H1 (cell line): ENCODE measurements at regions not wholly inside any gene's neighbourhood (a gene's known extent, or its start where the extent isn't known, plus 50 kb on each side); places are given as distances from the start of the nearest gene placed in this dataset.
A peak's percentile ranks its signal among the peaks of the same experiment; 100 is the strongest.

ENCODE experiments used
- CTCF ChIA-PET: fragments of 300-600 bp; sonication (Branson Sonifier 250); formaldehyde crosslinking; loops from one replicate; lab custom pipeline; 2021; ENCODE audit not compliant: partially characterized antibody; lab: Charles Lee
- POLR2A ChIA-PET: fragments of 300-600 bp; sonication (Branson Sonifier 250); formaldehyde crosslinking; loops from one replicate; lab custom pipeline; 2021; ENCODE audit warnings: inconsistent platforms; ENCODE audit not compliant: partially characterized antibody; lab: Charles Lee
- DNase-seq, 2 experiments: peaks; one replicate each; pipeline versions ENCODE4 v3.0.0 to v3.0.0-alpha.2; 2010 to 2022; ENCODE audit warnings: low spot score in 2 of 2, low read depth in 1 of 2, mixed read lengths in 1 of 2
- FAIRE-seq: peaks from 2 replicates; lab custom pipeline; 2011; peaks lifted over from hg19 to GRCh38; lab: Jason Lieb, UNC
- H2AFZ ChIP-seq: 2 replicates; pipeline ENCODE4 v1.8.1; 2012; ENCODE audit warnings: low read length, inconsistent platforms
- H2AK5ac ChIP-seq: 2 replicates; pipeline ENCODE4 v1.6.1; 2013; ENCODE audit warnings: low read depth, low read length
- H2BK120ac ChIP-seq: replicated peaks from 2 replicates; pipeline ENCODE3; 2013; ENCODE audit warnings: low read depth, low read length, inconsistent platforms
- H2BK12ac ChIP-seq: 2 replicates; pipeline ENCODE4 v1.6.1; 2013; ENCODE audit warnings: low read depth, low read length
- H2BK15ac ChIP-seq: 2 replicates; pipeline ENCODE4 v1.6.1; 2013; ENCODE audit warnings: low read length
- H2BK20ac ChIP-seq: 2 replicates; pipeline ENCODE4 v1.6.1; 2013; ENCODE audit warnings: low read length
- H2BK5ac ChIP-seq: 2 replicates; pipeline ENCODE4 v1.6.1; 2013; ENCODE audit warnings: low read depth, low read length
- H3K14ac ChIP-seq: 2 replicates; pipeline ENCODE4 v1.6.1; 2013; ENCODE audit warnings: inconsistent platforms; ENCODE audit not compliant: insufficient read length
- H3K18ac ChIP-seq: 2 replicates; pipeline ENCODE4 v1.6.1; 2013; ENCODE audit warnings: low read length; ENCODE audit errors: extremely low read depth
- H3K23ac ChIP-seq: 2 replicates; pipeline ENCODE4 v1.6.1; 2013; ENCODE audit warnings: inconsistent platforms; ENCODE audit not compliant: insufficient read length
- H3K23me2 ChIP-seq: 2 replicates; pipeline ENCODE4 v1.6.1; 2013; ENCODE audit warnings: low read depth, low read length
- H3K27ac ChIP-seq: 2 replicates; pipeline ENCODE4 v1.6.1; 2011; ENCODE audit warnings: low read depth, low read length, inconsistent platforms
- H3K27me3 ChIP-seq, 4 experiments: replicated peaks in 1 of 4; 1 replicate in 1 of 4; 2 replicates in 3 of 4; pipeline versions ENCODE4 v1.6.1 to v1.8.1; 2011 to 2013; ENCODE audit warnings: low read length in 3 of 4, mild to moderate bottlenecking in 3 of 4, inconsistent platforms in 2 of 4, mixed read lengths in 2 of 4, moderate library complexity in 1 of 4; ENCODE audit not compliant: control insufficient read depth in 3 of 4, insufficient read depth in 3 of 4; ENCODE audit errors: extremely low read depth in 1 of 4
- H3K36me3 ChIP-seq, 4 experiments: 2 replicates each; pipeline versions ENCODE4 v1.6.1 to v1.8.1; 2011 to 2013; ENCODE audit warnings: mild to moderate bottlenecking in 4 of 4, low read length in 3 of 4, moderate library complexity in 2 of 4, control low read depth in 1 of 4, inconsistent platforms in 1 of 4; ENCODE audit not compliant: insufficient read depth in 4 of 4, control insufficient read depth in 2 of 4
- H3K4ac ChIP-seq: replicated peaks from 2 replicates; pipeline ENCODE3; 2013; ENCODE audit warnings: low read length, low read depth, mixed read lengths, inconsistent platforms; ENCODE audit not compliant: insufficient read length
- H3K4me1 ChIP-seq, 4 experiments: replicated peaks in 1 of 4; 1 replicate in 1 of 4; 2 replicates in 3 of 4; pipeline versions ENCODE4 v1.6.1 to v1.8.1; 2011 to 2013; ENCODE audit warnings: low read length in 3 of 4, inconsistent platforms in 2 of 4, mixed read lengths in 1 of 4; ENCODE audit not compliant: insufficient read depth in 4 of 4, control insufficient read depth in 3 of 4
- H3K4me2 ChIP-seq, 2 experiments: 2 replicates each; pipeline versions ENCODE4 v1.6.1 to v1.8.1; 2011 to 2013; ENCODE audit warnings: low read depth in 2 of 2, low read length in 2 of 2, control low read depth in 1 of 2, inconsistent platforms in 1 of 2, mild to moderate bottlenecking in 1 of 2; ENCODE audit not compliant: insufficient read depth in 1 of 2
- H3K4me3 ChIP-seq, 4 experiments: fragments of 200-600, 300-600 bp in 1 of 4; sonication (generic), shearing (Covaris generic), sonication (Bioruptor Twin) in 1 of 4; 2 replicates each; pipeline versions ENCODE4 v1.5.1 to v1.8.1; 2011 to 2016; ENCODE audit warnings: low read length in 4 of 4, low read depth in 3 of 4, control low read depth in 2 of 4, inconsistent platforms in 2 of 4, mild to moderate bottlenecking in 2 of 4, mixed read lengths in 1 of 4, moderate library complexity in 1 of 4; ENCODE audit not compliant: insufficient read depth in 2 of 4; ENCODE audit errors: extremely low read depth in 1 of 4
- H3K56ac ChIP-seq: replicated peaks from 2 replicates; pipeline ENCODE3; 2013; ENCODE audit warnings: low read depth, mild to moderate bottlenecking, mixed read lengths, low read length, inconsistent platforms; ENCODE audit not compliant: insufficient read length
- H3K79me1 ChIP-seq: 2 replicates; pipeline ENCODE4 v1.6.1; 2013; ENCODE audit warnings: low read depth, low read length, control low read depth
- H3K79me2 ChIP-seq, 2 experiments: 2 replicates each; pipeline versions ENCODE4 v1.6.1 to v1.8.1; 2012 to 2013; ENCODE audit warnings: low read length in 2 of 2, mild to moderate bottlenecking in 2 of 2, inconsistent platforms in 1 of 2; ENCODE audit not compliant: insufficient read depth in 2 of 2, control insufficient read depth in 1 of 2
- H3K9ac ChIP-seq, 4 experiments: replicated peaks in 1 of 4; 1 replicate in 1 of 4; 2 replicates in 3 of 4; pipeline versions ENCODE4 v1.6.1 to v1.8.1; 2011 to 2013; ENCODE audit warnings: low read depth in 3 of 4, low read length in 3 of 4, control low read depth in 2 of 4, mild to moderate bottlenecking in 2 of 4, moderate library complexity in 2 of 4, inconsistent platforms in 1 of 4; ENCODE audit errors: extremely low read depth in 1 of 4
- H3K9me3 ChIP-seq, 2 experiments: 2 replicates each; pipeline versions ENCODE4 v1.6.1 to v1.8.1; 2012 to 2013; ENCODE audit warnings: mild to moderate bottlenecking in 2 of 2, moderate library complexity in 2 of 2, control low read depth in 1 of 2, inconsistent platforms in 1 of 2, low read depth in 1 of 2, low read length in 1 of 2, mixed read lengths in 1 of 2; ENCODE audit not compliant: insufficient read depth in 2 of 2
- H4K20me1 ChIP-seq, 2 experiments: replicated peaks in 1 of 2; 2 replicates each; pipeline versions ENCODE3 to v1.8.1; 2011 to 2013; ENCODE audit warnings: inconsistent platforms in 2 of 2, low read length in 2 of 2, mild to moderate bottlenecking in 1 of 2; ENCODE audit not compliant: insufficient read depth in 2 of 2, control insufficient read depth in 1 of 2
- H4K5ac ChIP-seq: 2 replicates; pipeline ENCODE4 v1.6.1; 2013; ENCODE audit warnings: low read length, low read depth, mixed read lengths, inconsistent platforms; ENCODE audit not compliant: insufficient read length
- H4K8ac ChIP-seq: 2 replicates; pipeline ENCODE4 v1.8.0; 2013; ENCODE audit warnings: mild to moderate bottlenecking, moderate library complexity, low read length, inconsistent platforms; ENCODE audit not compliant: insufficient read depth; ENCODE audit errors: extremely low read depth
- H4K91ac ChIP-seq: replicated peaks from 2 replicates; pipeline ENCODE3; 2013; ENCODE audit warnings: low read length, mixed read lengths, inconsistent platforms; ENCODE audit not compliant: insufficient read length
- CHD2 ChIP-seq: IDR thresholded peaks from 2 replicates; pipeline ENCODE4 v1.6.1; 2012; ENCODE audit warnings: low read length, improper control_type of control experiment
- JUND ChIP-seq: IDR thresholded peaks from 2 replicates; pipeline ENCODE4 v1.6.1; 2011; ENCODE audit warnings: mild to moderate bottlenecking, improper control_type of control experiment, low read length
- KDM1A ChIP-seq: fragments of 200-600, 300-600 bp; sonication (generic); IDR thresholded peaks from 2 replicates; pipeline ENCODE4 v1.7.1; 2016; ENCODE audit warnings: mild to moderate bottlenecking, low read length, borderline replicate concordance
- RFX5 ChIP-seq: IDR thresholded peaks from 2 replicates; pipeline ENCODE4 v1.6.1; 2011; ENCODE audit warnings: low read depth, low read length, improper control_type of control experiment, borderline replicate concordance
- RNF2 ChIP-seq: fragments of 200-900, 300-1000 bp; sonication (generic); IDR thresholded peaks from 2 replicates; pipeline ENCODE4 v1.7.1; 2016; ENCODE audit warnings: borderline replicate concordance, low read depth, mild to moderate bottlenecking, antibody characterized with exemption, low read length; ENCODE audit not compliant: poor library complexity, severe bottlenecking; ENCODE audit errors: missing control alignments
- RXRA ChIP-seq: IDR thresholded peaks from 2 replicates; pipeline ENCODE4 v1.6.1; 2011; ENCODE audit warnings: low read depth, mild to moderate bottlenecking, low read length, moderate library complexity; ENCODE audit not compliant: insufficient read depth
- SAP30 ChIP-seq: fragments of 300-600 bp; sonication (generic); IDR thresholded peaks from 2 replicates; pipeline ENCODE4 v1.7.1; 2012; ENCODE audit warnings: low read length, moderate library complexity, mild to moderate bottlenecking, inconsistent platforms; ENCODE audit not compliant: insufficient read depth, insufficient replicate concordance
- SIN3A ChIP-seq, 2 experiments: IDR thresholded peaks in 1 of 2; conservative IDR thresholded peaks in 1 of 2; 2 replicates each; pipeline ENCODE4 v1.6.1; 2011 to 2012; ENCODE audit warnings: low read length in 2 of 2, improper control_type of control experiment in 1 of 2, low read depth in 1 of 2, mild to moderate bottlenecking in 1 of 2
- SIRT6 ChIP-seq: IDR thresholded peaks from one replicate; pipeline ENCODE4 v1.7.1; 2012; ENCODE audit warnings: low read length, inconsistent platforms
- SRF ChIP-seq: IDR thresholded peaks from 2 replicates; pipeline ENCODE4 v1.6.1; 2011; ENCODE audit warnings: mild to moderate bottlenecking, low read depth, low read length, moderate library complexity
- SUZ12 ChIP-seq: fragments of 200-600 bp; sonication (generic); IDR thresholded peaks from 2 replicates; pipeline ENCODE4 v1.6.1; 2012; ENCODE audit warnings: mild to moderate bottlenecking, inconsistent platforms, low read length, moderate library complexity, mixed read lengths
- TAF1 ChIP-seq: IDR thresholded peaks from 2 replicates; pipeline ENCODE4 v1.6.1; 2011; ENCODE audit warnings: mild to moderate bottlenecking, low read depth, low read length
- YY1 ChIP-seq: IDR thresholded peaks from 2 replicates; pipeline ENCODE4 v1.6.1; 2011; ENCODE audit warnings: low read depth, mild to moderate bottlenecking, low read length
- WGBS, 2 experiments: shearing (Covaris generic) in 1 of 2; methylation state at CpG; one replicate each; pipeline versions ENCODE4 v1.1.6 to v1.1.7; 2013 to 2015; ENCODE audit warnings: low lambda C conversion rate in 2 of 2, mixed read lengths in 2 of 2, inconsistent platforms in 1 of 2, low coverage in 1 of 2, missing lambda C conversion rate in 1 of 2; ENCODE audit not compliant: insufficient replicate concordance in 2 of 2, insufficient coverage in 1 of 2, insufficient read length in 1 of 2; ENCODE audit errors: extremely low coverage in 1 of 2, missing lambda C conversion rate in 1 of 2; 5-methylcytosine and 5-hydroxymethylcytosine counted together
- TF ChIP-seq, protein P1 (sequence below): IDR thresholded peaks from 2 replicates; pipeline ENCODE4 v1.6.1; 2011; ENCODE audit warnings: low read depth, mild to moderate bottlenecking, low read length; ENCODE audit not compliant: insufficient read depth

DNA sequence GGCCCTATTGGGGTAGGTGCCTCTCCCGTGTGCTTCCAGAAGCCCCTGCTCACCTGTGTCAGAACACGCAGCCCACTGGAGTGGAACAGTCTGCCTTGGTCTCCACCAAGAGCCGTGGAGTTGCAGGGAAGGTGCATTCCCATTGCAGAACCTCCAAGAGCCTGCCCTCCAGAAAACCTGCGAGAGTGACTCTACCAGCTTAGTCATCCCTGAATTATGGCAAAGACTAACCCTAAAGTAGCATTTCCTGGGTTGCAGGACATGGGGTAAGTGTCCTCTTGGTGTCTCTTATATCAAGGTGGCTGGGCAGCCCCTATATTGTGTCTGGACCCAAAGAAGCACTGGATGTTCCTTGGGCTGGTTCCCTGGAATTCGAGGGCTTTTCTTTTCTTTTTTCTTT lies 224.6 kb downstream of the BCOR start:
- Histone ChIP-seq H3K9me3 (no peaks in the 10 kb centered on the region), H3K9ac (no peak overlapping the region), H2BK15ac (no peak overlapping the region), H3K14ac (no peak overlapping the region), H2BK120ac (no peak overlapping the region), H3K4me3 (no peak overlapping the region), H4K8ac (no peak overlapping the region), H2AFZ (no peak overlapping the region), H3K56ac (no peak overlapping the region), H3K79me1 (no peaks in the 10 kb centered on the region), H3K4ac (no peak overlapping the region), H2BK5ac (no peak overlapping the region), H3K23me2 (no peaks in the 10 kb centered on the region), H4K91ac (no peak overlapping the region), H3K79me2 (no peaks in the 10 kb centered on the region), H4K20me1 (no peaks in the 10 kb centered on the region), H3K27me3 (no peaks in the 10 kb centered on the region; a peak in 1 of 7 replicates), H2AK5ac (no peak overlapping the region), H2BK12ac (no peak overlapping the region), H2BK20ac (0 out of 2 replicates have a peak overlapping the region, but pooled peaks have one; percentile 32), H3K27ac (no peak overlapping the region), H3K23ac (no peak overlapping the region), H3K4me1 (peaks cover 0 to 4% (median 1%) of the 10 kb centered on the region in 4 experiments; a peak in 2 of 7 replicates), H3K18ac (no peak overlapping the region), H3K36me3 (no peaks in the 10 kb centered on the region), H3K4me2 (no peak overlapping the region), H4K5ac (no peak overlapping the region)
- ChIA-PET CTCF (no interaction called here), POLR2A (interaction anchor here (0.7 kb wide), 1 partner anchor 13 kb away, joined by 3 read pairs; no protein-coding TSS in a partner anchor)
- FAIRE-seq: no peak
- 95% methylated on average over 4 of the region's 5 CpGs; no CpG with 5 or more reads in 1 of the 2 experiments for WGBS, 2 experiments
- no peak for DNase-seq
- no peak for TF ChIP-seq RFX5
- TF ChIP-seq SIRT6: no peak
- no peak for TF ChIP-seq SIN3A (conservative IDR thresholded peaks at IDR 0.05 in 1 of 2, IDR thresholded peaks at IDR 0.05 in 1 of 2; ENCODE audit: low read depth in 1 of 2, low read length in 2 of 2)
- no peak for TF ChIP-seq YY1
- TF ChIP-seq RNF2: no peak
- TF ChIP-seq SAP30: no peak
- no peak for TF ChIP-seq KDM1A
- no peak for TF ChIP-seq SUZ12
- TF ChIP-seq JUND: no peak
- TF ChIP-seq TAF1: no peak
- TF ChIP-seq CHD2: no peak
- TF ChIP-seq SRF: no peak
- no peak for TF ChIP-seq RXRA
- TF ChIP-seq, protein P1, sequence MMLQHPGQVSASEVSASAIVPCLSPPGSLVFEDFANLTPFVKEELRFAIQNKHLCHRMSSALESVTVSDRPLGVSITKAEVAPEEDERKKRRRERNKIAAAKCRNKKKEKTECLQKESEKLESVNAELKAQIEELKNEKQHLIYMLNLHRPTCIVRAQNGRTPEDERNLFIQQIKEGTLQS: no peak
